H1 (cell line): ENCODE measurements at regions not wholly inside any gene's neighbourhood (a gene's known extent, or its start where the extent isn't known, plus 50 kb on each side); places are given as distances from the start of the nearest gene placed in this dataset.

ENCODE experiments used
- CTCF ChIA-PET: fragments of 300-600 bp; sonication (Branson Sonifier 250); formaldehyde crosslinking; loops from one replicate; lab custom pipeline; 2021; ENCODE audit not compliant: partially characterized antibody; lab: Charles Lee
- POLR2A ChIA-PET: fragments of 300-600 bp; sonication (Branson Sonifier 250); formaldehyde crosslinking; loops from one replicate; lab custom pipeline; 2021; ENCODE audit warnings: inconsistent platforms; ENCODE audit not compliant: partially characterized antibody; lab: Charles Lee
- DNase-seq, 2 experiments: peaks; one replicate each; pipeline versions ENCODE4 v3.0.0 to v3.0.0-alpha.2; 2010 to 2022; ENCODE audit warnings: low spot score in 2 of 2, low read depth in 1 of 2, mixed read lengths in 1 of 2
- FAIRE-seq: peaks from 2 replicates; lab custom pipeline; 2011; peaks lifted over from hg19 to GRCh38; lab: Jason Lieb, UNC
- H2AFZ ChIP-seq: 2 replicates; pipeline ENCODE4 v1.8.1; 2012; ENCODE audit warnings: low read length, inconsistent platforms
- H2AK5ac ChIP-seq: 2 replicates; pipeline ENCODE4 v1.6.1; 2013; ENCODE audit warnings: low read depth, low read length
- H2BK120ac ChIP-seq: replicated peaks from 2 replicates; pipeline ENCODE3; 2013; ENCODE audit warnings: low read depth, low read length, inconsistent platforms
- H2BK12ac ChIP-seq: 2 replicates; pipeline ENCODE4 v1.6.1; 2013; ENCODE audit warnings: low read depth, low read length
- H2BK15ac ChIP-seq: 2 replicates; pipeline ENCODE4 v1.6.1; 2013; ENCODE audit warnings: low read length
- H2BK20ac ChIP-seq: 2 replicates; pipeline ENCODE4 v1.6.1; 2013; ENCODE audit warnings: low read length
- H2BK5ac ChIP-seq: 2 replicates; pipeline ENCODE4 v1.6.1; 2013; ENCODE audit warnings: low read depth, low read length
- H3K14ac ChIP-seq: 2 replicates; pipeline ENCODE4 v1.6.1; 2013; ENCODE audit warnings: inconsistent platforms; ENCODE audit not compliant: insufficient read length
- H3K18ac ChIP-seq: 2 replicates; pipeline ENCODE4 v1.6.1; 2013; ENCODE audit warnings: low read length; ENCODE audit errors: extremely low read depth
- H3K23ac ChIP-seq: 2 replicates; pipeline ENCODE4 v1.6.1; 2013; ENCODE audit warnings: inconsistent platforms; ENCODE audit not compliant: insufficient read length
- H3K23me2 ChIP-seq: 2 replicates; pipeline ENCODE4 v1.6.1; 2013; ENCODE audit warnings: low read depth, low read length
- H3K27ac ChIP-seq: 2 replicates; pipeline ENCODE4 v1.6.1; 2011; ENCODE audit warnings: low read depth, low read length, inconsistent platforms
- H3K27me3 ChIP-seq, 4 experiments: replicated peaks in 1 of 4; 1 replicate in 1 of 4; 2 replicates in 3 of 4; pipeline versions ENCODE4 v1.6.1 to v1.8.1; 2011 to 2013; ENCODE audit warnings: low read length in 3 of 4, mild to moderate bottlenecking in 3 of 4, inconsistent platforms in 2 of 4, mixed read lengths in 2 of 4, moderate library complexity in 1 of 4; ENCODE audit not compliant: control insufficient read depth in 3 of 4, insufficient read depth in 3 of 4; ENCODE audit errors: extremely low read depth in 1 of 4
- H3K36me3 ChIP-seq, 4 experiments: 2 replicates each; pipeline versions ENCODE4 v1.6.1 to v1.8.1; 2011 to 2013; ENCODE audit warnings: mild to moderate bottlenecking in 4 of 4, low read length in 3 of 4, moderate library complexity in 2 of 4, control low read depth in 1 of 4, inconsistent platforms in 1 of 4; ENCODE audit not compliant: insufficient read depth in 4 of 4, control insufficient read depth in 2 of 4
- H3K4ac ChIP-seq: replicated peaks from 2 replicates; pipeline ENCODE3; 2013; ENCODE audit warnings: low read length, low read depth, mixed read lengths, inconsistent platforms; ENCODE audit not compliant: insufficient read length
- H3K4me1 ChIP-seq, 4 experiments: replicated peaks in 1 of 4; 1 replicate in 1 of 4; 2 replicates in 3 of 4; pipeline versions ENCODE4 v1.6.1 to v1.8.1; 2011 to 2013; ENCODE audit warnings: low read length in 3 of 4, inconsistent platforms in 2 of 4, mixed read lengths in 1 of 4; ENCODE audit not compliant: insufficient read depth in 4 of 4, control insufficient read depth in 3 of 4
- H3K4me2 ChIP-seq, 2 experiments: 2 replicates each; pipeline versions ENCODE4 v1.6.1 to v1.8.1; 2011 to 2013; ENCODE audit warnings: low read depth in 2 of 2, low read length in 2 of 2, control low read depth in 1 of 2, inconsistent platforms in 1 of 2, mild to moderate bottlenecking in 1 of 2; ENCODE audit not compliant: insufficient read depth in 1 of 2
- H3K4me3 ChIP-seq, 4 experiments: fragments of 200-600, 300-600 bp in 1 of 4; sonication (generic), shearing (Covaris generic), sonication (Bioruptor Twin) in 1 of 4; 2 replicates each; pipeline versions ENCODE4 v1.5.1 to v1.8.1; 2011 to 2016; ENCODE audit warnings: low read length in 4 of 4, low read depth in 3 of 4, control low read depth in 2 of 4, inconsistent platforms in 2 of 4, mild to moderate bottlenecking in 2 of 4, mixed read lengths in 1 of 4, moderate library complexity in 1 of 4; ENCODE audit not compliant: insufficient read depth in 2 of 4; ENCODE audit errors: extremely low read depth in 1 of 4
- H3K56ac ChIP-seq: replicated peaks from 2 replicates; pipeline ENCODE3; 2013; ENCODE audit warnings: low read depth, mild to moderate bottlenecking, mixed read lengths, low read length, inconsistent platforms; ENCODE audit not compliant: insufficient read length
- H3K79me1 ChIP-seq: 2 replicates; pipeline ENCODE4 v1.6.1; 2013; ENCODE audit warnings: low read depth, low read length, control low read depth
- H3K79me2 ChIP-seq, 2 experiments: 2 replicates each; pipeline versions ENCODE4 v1.6.1 to v1.8.1; 2012 to 2013; ENCODE audit warnings: low read length in 2 of 2, mild to moderate bottlenecking in 2 of 2, inconsistent platforms in 1 of 2; ENCODE audit not compliant: insufficient read depth in 2 of 2, control insufficient read depth in 1 of 2
- H3K9ac ChIP-seq, 4 experiments: replicated peaks in 1 of 4; 1 replicate in 1 of 4; 2 replicates in 3 of 4; pipeline versions ENCODE4 v1.6.1 to v1.8.1; 2011 to 2013; ENCODE audit warnings: low read depth in 3 of 4, low read length in 3 of 4, control low read depth in 2 of 4, mild to moderate bottlenecking in 2 of 4, moderate library complexity in 2 of 4, inconsistent platforms in 1 of 4; ENCODE audit errors: extremely low read depth in 1 of 4
- H3K9me3 ChIP-seq, 2 experiments: 2 replicates each; pipeline versions ENCODE4 v1.6.1 to v1.8.1; 2012 to 2013; ENCODE audit warnings: mild to moderate bottlenecking in 2 of 2, moderate library complexity in 2 of 2, control low read depth in 1 of 2, inconsistent platforms in 1 of 2, low read depth in 1 of 2, low read length in 1 of 2, mixed read lengths in 1 of 2; ENCODE audit not compliant: insufficient read depth in 2 of 2
- H4K20me1 ChIP-seq, 2 experiments: replicated peaks in 1 of 2; 2 replicates each; pipeline versions ENCODE3 to v1.8.1; 2011 to 2013; ENCODE audit warnings: inconsistent platforms in 2 of 2, low read length in 2 of 2, mild to moderate bottlenecking in 1 of 2; ENCODE audit not compliant: insufficient read depth in 2 of 2, control insufficient read depth in 1 of 2
- H4K5ac ChIP-seq: 2 replicates; pipeline ENCODE4 v1.6.1; 2013; ENCODE audit warnings: low read length, low read depth, mixed read lengths, inconsistent platforms; ENCODE audit not compliant: insufficient read length
- H4K8ac ChIP-seq: 2 replicates; pipeline ENCODE4 v1.8.0; 2013; ENCODE audit warnings: mild to moderate bottlenecking, moderate library complexity, low read length, inconsistent platforms; ENCODE audit not compliant: insufficient read depth; ENCODE audit errors: extremely low read depth
- H4K91ac ChIP-seq: replicated peaks from 2 replicates; pipeline ENCODE3; 2013; ENCODE audit warnings: low read length, mixed read lengths, inconsistent platforms; ENCODE audit not compliant: insufficient read length
- BRCA1 ChIP-seq: IDR thresholded peaks from 2 replicates; pipeline ENCODE4 v1.6.1; 2012; ENCODE audit warnings: low read depth, low read length, improper control_type of control experiment
- CBX8 ChIP-seq: fragments of 300-800, 300-1000 bp; sonication (generic); IDR thresholded peaks from 2 replicates; pipeline ENCODE4 v1.7.1; 2016; ENCODE audit warnings: low read depth, low read length, borderline replicate concordance
- CREB1 ChIP-seq: IDR thresholded peaks from 2 replicates; pipeline ENCODE4 v1.6.1; 2012; ENCODE audit warnings: inconsistent platforms
- EP300 ChIP-seq, 2 experiments: IDR thresholded peaks; 1 replicate in 1 of 2; 2 replicates in 1 of 2; pipeline ENCODE4 v1.6.1; 2011 to 2012; ENCODE audit warnings: low read depth in 2 of 2, low read length in 2 of 2, mild to moderate bottlenecking in 2 of 2, borderline replicate concordance in 1 of 2, inconsistent platforms in 1 of 2, moderate library complexity in 1 of 2
- EZH2 ChIP-seq: fragments of 200-600 bp; sonication (generic); IDR thresholded peaks from 2 replicates; pipeline ENCODE4 v1.7.1; 2012; ENCODE audit warnings: low read depth, mild to moderate bottlenecking, moderate library complexity, low read length, inconsistent platforms; ENCODE audit not compliant: severe bottlenecking
- GABPA ChIP-seq: IDR thresholded peaks from 2 replicates; pipeline ENCODE4 v1.6.1; 2011; ENCODE audit warnings: mild to moderate bottlenecking, low read length, moderate library complexity, borderline replicate concordance; ENCODE audit not compliant: insufficient read depth
- HDAC2 ChIP-seq, 2 experiments: fragments of 300-600 bp in 1 of 2; sonication (generic) in 1 of 2; IDR thresholded peaks; 2 replicates each; pipeline ENCODE4 v1.6.1; 2011 to 2012; ENCODE audit warnings: low read depth in 2 of 2, low read length in 2 of 2, mild to moderate bottlenecking in 2 of 2, moderate library complexity in 2 of 2, borderline replicate concordance in 1 of 2, inconsistent platforms in 1 of 2
- KDM1A ChIP-seq: fragments of 200-600, 300-600 bp; sonication (generic); IDR thresholded peaks from 2 replicates; pipeline ENCODE4 v1.7.1; 2016; ENCODE audit warnings: mild to moderate bottlenecking, low read length, borderline replicate concordance
- POU5F1 ChIP-seq: IDR thresholded peaks from 2 replicates; pipeline ENCODE4 v1.6.1; 2011; ENCODE audit warnings: low read depth, mild to moderate bottlenecking, low read length, moderate library complexity
- SRF ChIP-seq: IDR thresholded peaks from 2 replicates; pipeline ENCODE4 v1.6.1; 2011; ENCODE audit warnings: mild to moderate bottlenecking, low read depth, low read length, moderate library complexity
- TAF7 ChIP-seq: optimal IDR thresholded peaks from 2 replicates; pipeline ENCODE3; 2011; ENCODE audit warnings: low read depth, mild to moderate bottlenecking, inconsistent platforms, low read length, moderate library complexity, borderline replicate concordance
- ZNF274 ChIP-seq: IDR thresholded peaks from 2 replicates; pipeline ENCODE4 v1.7.0; 2012; ENCODE audit warnings: low read length, borderline replicate concordance; ENCODE audit errors: extremely low read depth
- WGBS, 2 experiments: shearing (Covaris generic) in 1 of 2; methylation state at CpG; one replicate each; pipeline versions ENCODE4 v1.1.6 to v1.1.7; 2013 to 2015; ENCODE audit warnings: low lambda C conversion rate in 2 of 2, mixed read lengths in 2 of 2, inconsistent platforms in 1 of 2, low coverage in 1 of 2, missing lambda C conversion rate in 1 of 2; ENCODE audit not compliant: insufficient replicate concordance in 2 of 2, insufficient coverage in 1 of 2, insufficient read length in 1 of 2; ENCODE audit errors: extremely low coverage in 1 of 2, missing lambda C conversion rate in 1 of 2; 5-methylcytosine and 5-hydroxymethylcytosine counted together
- TF ChIP-seq, protein P1 (sequence below): IDR thresholded peaks from 2 replicates; pipeline ENCODE4 v1.6.1; 2012; ENCODE audit warnings: inconsistent platforms

DNA sequence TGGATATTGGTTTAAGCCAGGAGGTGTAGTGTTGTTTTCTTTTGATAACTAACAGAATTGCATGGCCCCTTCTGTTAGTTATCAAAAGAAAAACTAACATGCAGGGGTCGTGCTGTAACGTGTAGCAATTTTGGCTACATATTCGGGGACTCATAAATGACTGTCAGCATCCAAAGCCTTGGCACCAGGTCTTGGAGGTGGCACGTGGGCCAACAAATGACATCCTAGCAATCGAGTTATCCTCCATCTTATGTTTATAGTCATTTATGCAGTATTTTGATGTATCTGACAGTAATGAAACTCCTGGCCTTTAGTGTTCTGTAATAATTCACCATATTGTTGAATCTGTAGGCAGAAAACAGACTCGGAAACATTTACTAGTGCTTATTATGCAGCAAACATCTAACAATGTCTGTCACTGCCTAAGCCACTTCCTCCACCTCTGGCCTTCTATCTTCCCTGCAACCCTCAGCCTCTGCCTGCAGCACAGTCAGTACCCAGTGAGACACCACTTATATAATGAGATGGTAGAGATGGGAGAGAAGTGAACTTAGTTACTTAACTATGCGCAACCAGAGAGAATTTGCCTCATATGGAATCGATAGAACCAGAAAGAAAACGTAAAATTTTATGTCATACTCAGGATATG lies 184.6 kb downstream of the AEBP2 start:
- Histone ChIP-seq H3K27ac (no peak overlapping the region), H2AFZ (no peak overlapping the region), H3K56ac (no peak overlapping the region), H3K4me2 (no peak overlapping the region), H3K36me3 (no peaks in the 10 kb centered on the region), H4K20me1 (no peaks in the 10 kb centered on the region), H3K27me3 (no peaks in the 10 kb centered on the region), H3K23ac (no peak overlapping the region), H2BK15ac (no peak overlapping the region), H3K23me2 (no peaks in the 10 kb centered on the region), H4K8ac (no peak overlapping the region), H3K79me2 (no peaks in the 10 kb centered on the region), H4K5ac (no peak overlapping the region), H2BK20ac (no peak overlapping the region), H2BK12ac (no peak overlapping the region), H3K18ac (no peak overlapping the region), H3K14ac (no peak overlapping the region), H3K4me1 (no peaks in the 10 kb centered on the region), H2AK5ac (no peak overlapping the region), H3K4ac (no peak overlapping the region), H3K4me3 (no peak overlapping the region), H2BK120ac (no peak overlapping the region), H3K9ac (no peak overlapping the region), H3K79me1 (no peaks in the 10 kb centered on the region), H2BK5ac (no peak overlapping the region), H3K9me3 (no peaks in the 10 kb centered on the region), H4K91ac (no peak overlapping the region)
- WGBS, 2 experiments = 88% methylated on average over 9 of the region's 9 CpGs; no CpG with 5 or more reads in 1 of the 2 experiments
- DNase-seq = no peak
- FAIRE-seq = no peak
- POLR2A ChIA-PET = no interaction called here
- CTCF ChIA-PET = interaction anchor here (0.6 to 1.2 kb wide), 2 partner anchors 19 to 260 kb away, joined by 3 to 5 read pairs; no protein-coding TSS in a partner anchor
- TF ChIP-seq TAF7 (no peak), CREB1 (no peak), BRCA1 (no peak), CBX8 (no peak), KDM1A (no peak), ZNF274 (no peak), EP300 (IDR thresholded peaks at IDR 0.05; ENCODE audit: borderline replicate concordance in 1 of 2, low read depth in 2 of 2, low read length in 2 of 2) (no peak), GABPA (no peak), HDAC2 (IDR thresholded peaks at IDR 0.05; ENCODE audit: borderline replicate concordance in 1 of 2, low read depth in 2 of 2, low read length in 2 of 2) (no peak), EZH2 (no peak), SRF (no peak), POU5F1 (no peak)
- TF ChIP-seq, protein P1, sequence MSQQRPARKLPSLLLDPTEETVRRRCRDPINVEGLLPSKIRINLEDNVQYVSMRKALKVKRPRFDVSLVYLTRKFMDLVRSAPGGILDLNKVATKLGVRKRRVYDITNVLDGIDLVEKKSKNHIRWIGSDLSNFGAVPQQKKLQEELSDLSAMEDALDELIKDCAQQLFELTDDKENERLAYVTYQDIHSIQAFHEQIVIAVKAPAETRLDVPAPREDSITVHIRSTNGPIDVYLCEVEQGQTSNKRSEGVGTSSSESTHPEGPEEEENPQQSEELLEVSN = no peak
